ENCODE measurements at regions not wholly inside any gene's neighbourhood (a gene's known extent, or its start where the extent isn't known, plus 50 kb on each side); places are given as distances from the start of the nearest gene placed in this dataset.
"Not testable (repeated sequence)": the region's sequence is repeated elsewhere in the genome, so short reads cannot be mapped to it uniquely, and the experiment has no call there.

- no peak for DNase-seq
Measured at GRCh38 chr13:65343898-65344663, 1886.1 kb downstream of the PCDH9 start.

GRCh38 chr13:65342541-65343337 is 1887.4 kb downstream of the PCDH9 start:
- no peak for DNase-seq

GRCh38 chr13:65339241-65339640 is 1890.9 kb downstream of the PCDH9 start:
- DNase-seq, result no peak

- DNase-seq, result no peak
Measured at GRCh38 chr13:65336916-65337315, 1893.2 kb downstream of the PCDH9 start.

GRCh38 chr13:65336087-65336749 is 1893.9 kb downstream of the PCDH9 start:
- no peak for DNase-seq

GRCh38 chr13:65330691-65331090 is 1899.4 kb downstream of the PCDH9 start:
- no peak for DNase-seq

GRCh38 chr13:65330287-65330686 is 1899.8 kb downstream of the PCDH9 start:
- no peak for DNase-seq

GRCh38 chr13:65323192-65323591 is 1906.9 kb downstream of the PCDH9 start:
- not testable (repeated sequence) for DNase-seq

- not testable (repeated sequence) for DNase-seq
Measured at GRCh38 chr13:65321423-65321822, 1908.7 kb downstream of the PCDH9 start.

GRCh38 chr13:65314008-65314407 is 1916.1 kb downstream of the PCDH9 start:
- DNase-seq, result no peak

GRCh38 chr13:65310663-65311328 is 1919.3 kb downstream of the PCDH9 start:
- no peak for DNase-seq

- DNase-seq, result no peak
Measured at GRCh38 chr13:65309906-65310305, 1920.2 kb downstream of the PCDH9 start.

GRCh38 chr13:65308729-65309128 is 1921.4 kb downstream of the PCDH9 start:
- DNase-seq, result not testable (repeated sequence)

- DNase-seq, result no peak
Measured at GRCh38 chr13:65307056-65307455, 1923.1 kb downstream of the PCDH9 start.

GRCh38 chr13:65302691-65303090 is 1927.4 kb downstream of the PCDH9 start:
- no peak for DNase-seq

- no peak for DNase-seq
Measured at GRCh38 chr13:65301506-65301905, 1928.6 kb downstream of the PCDH9 start.

GRCh38 chr13:65300220-65300619 is 1929.9 kb downstream of the PCDH9 start:
- no peak for DNase-seq

GRCh38 chr13:65293530-65294198 is 1936.5 kb downstream of the PCDH9 start:
- no peak for DNase-seq

- no peak for DNase-seq
Measured at GRCh38 chr13:65292488-65292901, 1937.6 kb downstream of the PCDH9 start.

GRCh38 chr13:65287405-65287804 is 1942.7 kb downstream of the PCDH9 start:
- no peak for DNase-seq

GRCh38 chr13:65275838-65276630 is 1954.1 kb downstream of the PCDH9 start:
- no peak for DNase-seq

- DNase-seq, result no peak
Measured at GRCh38 chr13:65275108-65275507, 1955.0 kb downstream of the PCDH9 start.

Data from NCI-H1436 (cell line).